ENCODE measurements at regions not wholly inside any gene's neighbourhood (a gene's known extent, or its start where the extent isn't known, plus 50 kb on each side); places are given as distances from the start of the nearest gene placed in this dataset.

- H3K4me3 ChIP-seq (ENCODE audit: low read length), result no peak overlapping the region
- peaks cover 10% of the 10 kb centered on the region for H3K4me1 ChIP-seq (ENCODE audit: control insufficient read depth, insufficient read depth, low read length)
These were observed 105.0 kb downstream of the HNRNPD start for GRCh38 chr4:82268826-82269193.

DNA sequence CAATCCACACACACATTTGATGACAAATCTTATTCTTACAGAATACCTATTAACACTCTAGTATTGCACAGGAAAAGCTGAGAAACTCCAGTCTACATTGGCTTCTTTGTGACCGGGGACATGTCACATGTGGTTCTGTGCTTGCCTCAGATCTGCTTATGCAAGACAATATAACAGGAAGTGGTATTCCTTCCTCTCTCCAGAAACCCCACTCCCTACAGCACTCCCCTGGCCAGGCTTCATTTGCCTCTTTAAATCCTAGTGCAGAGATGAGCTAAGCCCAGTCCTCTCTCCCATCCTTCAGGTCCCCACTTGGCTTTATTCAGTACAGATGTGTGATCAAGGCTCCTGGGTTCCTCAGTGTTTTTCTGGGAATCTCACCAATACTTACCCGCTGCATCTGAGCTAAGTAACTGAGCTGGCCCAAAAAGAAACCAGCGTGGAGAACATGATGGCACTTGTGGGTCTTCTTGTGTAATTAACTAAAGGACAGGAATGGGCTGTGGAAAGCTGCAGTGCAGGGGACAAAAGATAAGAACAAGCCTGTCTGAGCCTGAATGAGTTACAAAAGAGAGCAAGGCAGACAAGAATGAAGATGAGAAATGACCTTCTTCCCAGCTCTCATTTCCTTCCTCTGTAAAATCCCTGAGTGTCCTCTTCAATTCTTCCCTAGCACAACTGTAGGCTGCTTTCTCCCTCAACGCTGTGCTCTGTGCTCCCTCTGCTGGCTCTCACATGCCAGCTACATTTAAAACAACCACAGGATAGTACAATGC is 105.6 kb downstream of the HNRNPD start:
- Histone ChIP-seq H3K36me3 (ENCODE audit: control insufficient read depth, insufficient read depth, low read length) (no peaks in the 10 kb centered on the region), H3K9ac (ENCODE audit: low read length) (no peak overlapping the region)

More at GRCh38 chr4:82268826-82269193, 105.0 kb downstream of the HNRNPD start:
- no peaks in the 10 kb centered on the region for H3K27me3 ChIP-seq (ENCODE audit: control insufficient read depth, insufficient read depth, low read length)
- H3K9ac ChIP-seq (ENCODE audit: low read length), result no peak overlapping the region
- H3K9me3 ChIP-seq (ENCODE audit: control insufficient read depth, low read length), result no peaks in the 10 kb centered on the region
- H3K36me3 ChIP-seq (ENCODE audit: control insufficient read depth, insufficient read depth, low read length), result no peaks in the 10 kb centered on the region

GRCh38 chr4:82267506-82267905 is 106.3 kb downstream of the HNRNPD start:
- H3K4me3 ChIP-seq (ENCODE audit: low read length), result no peak overlapping the region
- H3K9me3 ChIP-seq (ENCODE audit: control insufficient read depth, low read length), result no peaks in the 10 kb centered on the region
- H3K4me1 ChIP-seq (ENCODE audit: control insufficient read depth, insufficient read depth, low read length), result peaks cover 10% of the 10 kb centered on the region
- H3K27me3 ChIP-seq (ENCODE audit: control insufficient read depth, insufficient read depth, low read length), result no peaks in the 10 kb centered on the region
- no peaks in the 10 kb centered on the region for H3K36me3 ChIP-seq (ENCODE audit: control insufficient read depth, insufficient read depth, low read length)
- no peak overlapping the region for H3K9ac ChIP-seq (ENCODE audit: low read length)

More for the DNA sequence above, 105.6 kb downstream of the HNRNPD start:
- Histone ChIP-seq H3K4me1 (ENCODE audit: control insufficient read depth, insufficient read depth, low read length) (peaks cover 10% of the 10 kb centered on the region), H3K9me3 (ENCODE audit: control insufficient read depth, low read length) (no peaks in the 10 kb centered on the region), H3K4me3 (ENCODE audit: low read length) (no peak overlapping the region), H3K27me3 (ENCODE audit: control insufficient read depth, insufficient read depth, low read length) (no peaks in the 10 kb centered on the region)

DNA sequence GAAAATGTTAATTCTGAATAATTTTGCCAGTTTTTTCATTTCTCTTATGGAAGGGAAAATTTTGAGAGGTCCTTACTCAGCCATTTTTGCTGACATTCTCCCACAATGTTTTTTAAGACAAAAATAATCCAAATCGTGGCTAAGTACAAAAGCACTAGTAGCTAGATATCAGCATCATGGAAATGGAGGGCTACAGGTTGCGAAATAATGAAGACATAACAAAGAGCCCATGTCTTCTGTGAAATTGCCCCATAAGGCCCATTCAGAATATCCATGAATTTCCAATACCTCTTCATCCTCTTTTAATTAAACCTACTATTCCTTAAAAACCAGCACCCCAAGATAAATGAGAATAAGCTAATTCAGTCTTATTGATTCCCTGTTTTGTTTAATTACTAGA is 107.4 kb downstream of the HNRNPD start:
- no peak overlapping the region for H3K9ac ChIP-seq (ENCODE audit: low read length)
- no peaks in the 10 kb centered on the region for H3K27me3 ChIP-seq (ENCODE audit: control insufficient read depth, insufficient read depth, low read length)
- H3K36me3 ChIP-seq (ENCODE audit: control insufficient read depth, insufficient read depth, low read length), result no peaks in the 10 kb centered on the region
- H3K4me3 ChIP-seq (ENCODE audit: low read length), result no peak overlapping the region
- H3K4me1 ChIP-seq (ENCODE audit: control insufficient read depth, insufficient read depth, low read length), result no peaks in the 10 kb centered on the region
- no peaks in the 10 kb centered on the region for H3K9me3 ChIP-seq (ENCODE audit: control insufficient read depth, low read length)

DNA sequence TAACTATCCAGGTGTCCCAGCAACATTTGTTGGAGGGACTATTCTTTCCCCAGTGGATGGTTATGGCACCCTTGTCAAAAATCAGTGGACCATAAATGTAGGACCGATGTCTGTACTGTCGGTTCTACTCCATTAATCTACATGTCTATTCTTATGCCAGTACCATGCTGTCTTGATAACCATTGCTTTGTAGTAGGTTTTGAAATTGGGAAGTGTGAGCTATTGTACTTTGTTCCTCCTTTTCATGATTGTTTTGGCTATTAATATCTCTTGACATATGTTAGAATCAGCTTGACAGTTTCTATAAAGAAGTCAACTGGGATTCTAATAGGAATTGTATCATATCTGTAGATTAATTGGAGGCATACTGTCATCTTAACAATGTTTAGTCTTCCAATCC is 112.7 kb downstream of the HNRNPD start:
- Histone ChIP-seq H3K4me3 (ENCODE audit: low read length) (no peak overlapping the region), H3K27me3 (ENCODE audit: control insufficient read depth, insufficient read depth, low read length) (no peaks in the 10 kb centered on the region), H3K4me1 (ENCODE audit: control insufficient read depth, insufficient read depth, low read length) (no peaks in the 10 kb centered on the region), H3K9me3 (ENCODE audit: control insufficient read depth, low read length) (no peaks in the 10 kb centered on the region), H3K36me3 (ENCODE audit: control insufficient read depth, insufficient read depth, low read length) (no peaks in the 10 kb centered on the region), H3K9ac (ENCODE audit: low read length) (no peak overlapping the region)

DNA sequence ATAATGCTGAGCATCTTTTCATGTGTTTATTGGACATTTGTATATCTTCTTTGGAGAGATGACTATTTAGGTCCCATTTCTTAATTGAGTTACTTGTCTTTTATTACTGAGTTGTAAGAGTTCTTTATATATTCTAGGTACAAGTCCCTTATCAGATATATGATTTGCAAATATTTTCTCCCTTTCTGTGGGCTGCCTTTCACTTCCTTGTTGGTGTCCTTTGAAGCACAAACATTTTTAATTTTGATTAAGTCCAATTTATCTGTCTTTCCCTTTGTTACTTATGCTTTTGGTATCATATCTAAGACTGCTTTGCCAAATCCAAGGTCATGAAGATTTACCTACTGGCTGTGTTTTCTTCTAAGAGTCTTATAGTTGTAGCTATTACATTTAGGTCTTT is 113.2 kb downstream of the HNRNPD start:
- no peaks in the 10 kb centered on the region for H3K27me3 ChIP-seq (ENCODE audit: control insufficient read depth, insufficient read depth, low read length)
- no peaks in the 10 kb centered on the region for H3K4me1 ChIP-seq (ENCODE audit: control insufficient read depth, insufficient read depth, low read length)
- no peaks in the 10 kb centered on the region for H3K36me3 ChIP-seq (ENCODE audit: control insufficient read depth, insufficient read depth, low read length)
- H3K9ac ChIP-seq (ENCODE audit: low read length), result no peak overlapping the region
- H3K4me3 ChIP-seq (ENCODE audit: low read length), result no peak overlapping the region
- no peaks in the 10 kb centered on the region for H3K9me3 ChIP-seq (ENCODE audit: control insufficient read depth, low read length)

DNA sequence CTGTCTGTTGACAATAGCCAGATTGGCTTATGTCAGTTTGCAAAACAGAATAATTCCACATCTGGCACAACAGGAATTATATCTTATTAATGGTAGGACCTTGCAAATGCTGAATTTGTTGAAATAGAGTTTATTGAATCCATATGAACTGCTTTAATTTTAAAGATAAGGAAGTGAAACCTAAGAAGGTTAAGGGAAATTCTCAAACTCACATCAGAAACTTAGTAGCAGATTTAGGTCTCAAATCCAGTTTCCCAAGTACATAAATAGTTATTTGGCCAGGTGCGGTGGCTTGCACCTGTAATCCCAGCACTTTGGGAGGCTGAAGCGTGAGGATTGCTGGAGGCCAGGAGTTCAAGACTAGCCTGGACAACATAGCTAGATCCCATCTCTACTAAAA is 117.1 kb downstream of the HNRNPD start:
- no peak overlapping the region for H3K4me3 ChIP-seq (ENCODE audit: low read length)
- no peak overlapping the region for H3K9ac ChIP-seq (ENCODE audit: low read length)
- no peaks in the 10 kb centered on the region for H3K9me3 ChIP-seq (ENCODE audit: control insufficient read depth, low read length)
- H3K36me3 ChIP-seq (ENCODE audit: control insufficient read depth, insufficient read depth, low read length), result no peaks in the 10 kb centered on the region
- H3K27me3 ChIP-seq (ENCODE audit: control insufficient read depth, insufficient read depth, low read length), result no peaks in the 10 kb centered on the region
- no peaks in the 10 kb centered on the region for H3K4me1 ChIP-seq (ENCODE audit: control insufficient read depth, insufficient read depth, low read length)

DNA sequence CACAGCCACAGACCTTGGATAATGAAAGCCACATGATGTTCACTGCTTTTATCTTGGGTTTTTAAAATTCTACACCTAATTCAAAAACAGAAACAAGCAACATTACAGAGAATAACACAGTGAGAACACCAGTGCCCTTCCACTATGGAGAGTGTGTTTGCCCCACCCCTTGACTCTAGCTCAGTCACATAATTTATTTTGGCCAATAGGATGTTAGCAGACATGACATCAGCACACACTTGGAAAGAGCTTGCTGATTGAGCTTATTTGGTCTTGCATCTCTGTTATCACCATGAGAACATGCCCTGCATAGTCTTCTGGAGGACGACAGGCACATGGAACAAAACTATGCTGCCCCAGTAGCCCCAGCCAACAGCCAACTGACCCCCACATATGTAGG is 118.1 kb downstream of the HNRNPD start:
- no peaks in the 10 kb centered on the region for H3K4me1 ChIP-seq (ENCODE audit: control insufficient read depth, insufficient read depth, low read length)
- H3K9me3 ChIP-seq (ENCODE audit: control insufficient read depth, low read length), result no peaks in the 10 kb centered on the region
- no peak overlapping the region for H3K4me3 ChIP-seq (ENCODE audit: low read length)
- no peak overlapping the region for H3K9ac ChIP-seq (ENCODE audit: low read length)
- no peaks in the 10 kb centered on the region for H3K36me3 ChIP-seq (ENCODE audit: control insufficient read depth, insufficient read depth, low read length)
- H3K27me3 ChIP-seq (ENCODE audit: control insufficient read depth, insufficient read depth, low read length), result no peaks in the 10 kb centered on the region

DNA sequence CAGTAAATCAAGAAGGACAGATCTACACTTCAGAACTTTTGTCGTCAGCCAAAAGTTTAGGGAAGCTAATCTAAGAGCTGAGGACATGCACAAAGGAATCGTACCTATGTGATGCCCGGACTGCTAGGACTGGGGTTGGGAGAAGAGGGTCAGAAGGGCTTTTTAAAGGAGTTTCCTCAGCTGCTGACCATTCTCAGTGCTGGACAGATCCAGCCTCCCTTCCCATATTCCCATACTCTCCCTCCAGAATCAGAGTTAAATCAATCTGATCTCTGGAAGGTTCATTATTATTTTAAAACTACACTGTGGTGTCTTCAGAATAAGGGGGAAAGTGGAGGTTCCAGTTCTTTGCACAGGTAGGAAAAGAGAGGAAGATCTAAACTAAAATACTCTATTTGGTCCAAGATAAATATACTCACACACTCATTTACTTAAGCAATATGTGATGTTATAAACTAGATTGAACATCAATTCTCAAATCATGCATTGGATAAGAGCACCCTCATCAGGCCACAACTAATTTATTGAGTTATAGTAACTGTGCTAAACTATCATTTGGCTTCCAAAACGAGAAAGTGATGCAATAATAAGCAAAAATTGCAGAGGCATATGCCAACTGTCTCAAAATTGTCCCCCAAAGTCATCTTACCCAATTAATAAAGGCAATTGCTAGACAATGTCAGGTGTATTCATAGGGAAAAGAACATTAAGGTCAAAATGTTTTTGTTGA is 124.7 kb downstream of the HNRNPD start:
- no peaks in the 10 kb centered on the region for H3K9me3 ChIP-seq (ENCODE audit: control insufficient read depth, low read length)
- H3K4me1 ChIP-seq (ENCODE audit: control insufficient read depth, insufficient read depth, low read length), result no peaks in the 10 kb centered on the region
- no peaks in the 10 kb centered on the region for H3K36me3 ChIP-seq (ENCODE audit: control insufficient read depth, insufficient read depth, low read length)
- H3K4me3 ChIP-seq (ENCODE audit: low read length), result no peak overlapping the region
- H3K9ac ChIP-seq (ENCODE audit: low read length), result no peak overlapping the region
- no peaks in the 10 kb centered on the region for H3K27me3 ChIP-seq (ENCODE audit: control insufficient read depth, insufficient read depth, low read length)

DNA sequence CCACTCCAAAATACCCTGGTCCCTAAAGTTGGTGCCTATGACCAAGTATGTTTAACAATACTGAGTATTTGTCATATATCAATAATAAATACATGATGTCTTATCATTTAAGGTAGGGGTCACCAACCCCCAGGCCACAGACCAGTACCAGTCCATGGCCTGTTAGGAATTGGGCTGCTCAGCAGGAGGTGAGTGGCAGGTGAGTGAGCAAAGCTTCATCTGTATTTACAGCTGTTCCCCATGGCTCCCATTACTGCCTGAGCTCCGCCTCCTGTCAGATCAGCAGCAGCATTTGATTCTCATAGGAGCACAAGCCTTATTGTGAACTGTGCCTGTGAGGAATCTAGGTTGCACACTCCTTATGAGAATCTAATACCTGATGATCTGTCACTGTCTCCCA is 126.2 kb downstream of the HNRNPD start:
- Histone ChIP-seq H3K36me3 (ENCODE audit: control insufficient read depth, insufficient read depth, low read length) (no peaks in the 10 kb centered on the region), H3K9ac (ENCODE audit: low read length) (no peak overlapping the region), H3K27me3 (ENCODE audit: control insufficient read depth, insufficient read depth, low read length) (no peaks in the 10 kb centered on the region), H3K4me3 (ENCODE audit: low read length) (no peak overlapping the region), H3K9me3 (ENCODE audit: control insufficient read depth, low read length) (no peaks in the 10 kb centered on the region), H3K4me1 (ENCODE audit: control insufficient read depth, insufficient read depth, low read length) (no peaks in the 10 kb centered on the region)

DNA sequence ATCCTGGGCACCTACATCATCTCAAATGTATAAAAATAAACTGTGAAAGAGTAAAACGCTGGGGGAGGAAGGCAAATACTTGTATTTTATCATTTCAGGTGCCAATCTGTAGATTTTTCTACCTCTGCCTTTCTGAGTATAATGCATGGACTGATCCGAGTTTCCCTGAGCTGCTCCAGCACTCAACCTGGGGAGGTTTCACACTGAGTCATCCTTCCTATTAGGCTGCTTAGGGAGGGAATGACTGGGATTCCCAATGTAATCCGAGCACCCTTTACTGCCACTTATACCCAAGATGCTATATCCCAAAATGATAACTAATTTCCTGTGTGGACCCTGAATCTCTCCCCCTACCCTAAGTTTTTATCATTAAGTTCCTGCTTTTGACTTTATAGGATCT is 126.6 kb downstream of the HNRNPD start:
- Histone ChIP-seq H3K4me1 (ENCODE audit: control insufficient read depth, insufficient read depth, low read length) (no peaks in the 10 kb centered on the region), H3K27me3 (ENCODE audit: control insufficient read depth, insufficient read depth, low read length) (peaks cover under 1% of the 10 kb centered on the region), H3K9me3 (ENCODE audit: control insufficient read depth, low read length) (no peaks in the 10 kb centered on the region), H3K9ac (ENCODE audit: low read length) (no peak overlapping the region), H3K4me3 (ENCODE audit: low read length) (no peak overlapping the region), H3K36me3 (ENCODE audit: control insufficient read depth, insufficient read depth, low read length) (no peaks in the 10 kb centered on the region)

- no peak overlapping the region for H3K4me3 ChIP-seq (ENCODE audit: low read length)
- H3K4me1 ChIP-seq (ENCODE audit: control insufficient read depth, insufficient read depth, low read length), result no peaks in the 10 kb centered on the region
- no peaks in the 10 kb centered on the region for H3K9me3 ChIP-seq (ENCODE audit: control insufficient read depth, low read length)
- no peak overlapping the region for H3K9ac ChIP-seq (ENCODE audit: low read length)
- no peaks in the 10 kb centered on the region for H3K36me3 ChIP-seq (ENCODE audit: control insufficient read depth, insufficient read depth, low read length)
- H3K27me3 ChIP-seq (ENCODE audit: control insufficient read depth, insufficient read depth, low read length), result peaks cover 3% of the 10 kb centered on the region
These were observed 132.3 kb downstream of the HNRNPD start for GRCh38 chr4:82241534-82241933.

Data from mucosa of stomach (tissue), 1 donor.